CD14-positive monocyte (primary cell): ENCODE measurements at regions not wholly inside any gene's neighbourhood (a gene's known extent, or its start where the extent isn't known, plus 50 kb on each side); places are given as distances from the start of the nearest gene placed in this dataset.
"Not testable (repeated sequence)": the region's sequence is repeated elsewhere in the genome, so short reads cannot be mapped to it uniquely, and the experiment has no call there.

Source experiments
- DNase-seq, 3 donors: peaks; one replicate each; pipeline ENCODE4 v3.0.0-alpha.2; 2011 to 2022
- H2AFZ ChIP-seq: 2 replicates; pipeline ENCODE4 v1.6.0; 2012; ENCODE audit warnings: mild to moderate bottlenecking, low read depth, low read length, inconsistent platforms; ENCODE audit not compliant: insufficient read depth, poor library complexity, severe bottlenecking
- H3K27ac ChIP-seq, 2 donors: 1 replicate in 1 of 2; 2 replicates in 1 of 2; pipeline ENCODE4 v1.5.1; 2012 to 2013; ENCODE audit warnings: low read length in 2 of 2, control low read depth in 1 of 2, inconsistent platforms in 1 of 2, low read depth in 1 of 2, mild to moderate bottlenecking in 1 of 2
- H3K27me3 ChIP-seq, 2 donors: one replicate each; pipeline versions ENCODE4 v1.6.0 to v1.6.1; 2011 to 2013; ENCODE audit warnings: low read length in 2 of 2; ENCODE audit not compliant: control insufficient read depth in 2 of 2, insufficient read depth in 2 of 2
- H3K36me3 ChIP-seq, 2 donors: replicated peaks in 1 of 2; 1 replicate in 1 of 2; 2 replicates in 1 of 2; pipeline versions ENCODE4 v1.5.1 to v1.6.1; 2012 to 2013; ENCODE audit warnings: low read length in 2 of 2, control low read depth in 1 of 2, inconsistent platforms in 1 of 2, mild to moderate bottlenecking in 1 of 2; ENCODE audit not compliant: insufficient read depth in 2 of 2, control insufficient read depth in 1 of 2
- H3K4me1 ChIP-seq, 2 donors: 1 replicate in 1 of 2; 2 replicates in 1 of 2; pipeline versions ENCODE4 v1.5.1 to v1.6.1; 2012 to 2013; ENCODE audit warnings: low read length in 2 of 2, control low read depth in 1 of 2, inconsistent platforms in 1 of 2, mild to moderate bottlenecking in 1 of 2, moderate library complexity in 1 of 2; ENCODE audit not compliant: insufficient read depth in 2 of 2, control insufficient read depth in 1 of 2
- H3K4me2 ChIP-seq: replicated peaks from 2 replicates; pipeline ENCODE3; 2012; ENCODE audit warnings: low read length, moderate library complexity, mild to moderate bottlenecking; ENCODE audit not compliant: poor library complexity, severe bottlenecking; ENCODE audit errors: extremely low read depth
- H3K4me3 ChIP-seq, 3 experiments: fragments of 200-600 bp in 1 of 3; sonication (generic) in 1 of 3; replicated peaks in 1 of 3; 1 replicate in 2 of 3; 2 replicates in 1 of 3; pipeline ENCODE4 v1.5.1; 2011 to 2013; ENCODE audit warnings: low read length in 3 of 3, mild to moderate bottlenecking in 3 of 3, control low read depth in 2 of 3, low read depth in 2 of 3, inconsistent platforms in 1 of 3, moderate library complexity in 1 of 3
- H3K79me2 ChIP-seq: 2 replicates; pipeline ENCODE4 v1.6.0; 2012; ENCODE audit warnings: mild to moderate bottlenecking, control low read depth, inconsistent platforms, low read length, moderate library complexity; ENCODE audit not compliant: insufficient read depth
- H3K9ac ChIP-seq: 2 replicates; pipeline ENCODE4 v1.6.0; 2017; ENCODE audit warnings: low read length, mild to moderate bottlenecking; ENCODE audit not compliant: insufficient read depth, poor library complexity, severe bottlenecking
- H3K9me3 ChIP-seq, 2 donors: replicated peaks in 1 of 2; 1 replicate in 1 of 2; 2 replicates in 1 of 2; pipeline versions ENCODE4 v1.5.1 to v1.6.1; 2012 to 2013; ENCODE audit warnings: low read length in 2 of 2, control low read depth in 1 of 2; ENCODE audit not compliant: control insufficient read depth in 1 of 2, insufficient read depth in 1 of 2
- H4K20me1 ChIP-seq: 2 replicates; pipeline ENCODE4 v1.6.0; 2012; ENCODE audit warnings: mild to moderate bottlenecking, low read length, control low read depth, moderate library complexity; ENCODE audit not compliant: insufficient read depth
- H3K27ac Mint-ChIP-seq, 7 donors: one replicate each; pipeline ENCODE4 v1.8.0; 2020; ENCODE audit warnings: mild to moderate bottlenecking in 7 of 7, mixed read lengths in 7 of 7, moderate library complexity in 6 of 7, inconsistent platforms in 2 of 7
- H3K27me3 Mint-ChIP-seq, 3 donors: one replicate each; pipeline ENCODE4 v1.8.0; 2021 to 2022; ENCODE audit warnings: low read depth in 3 of 3, mild to moderate bottlenecking in 3 of 3, mixed read lengths in 3 of 3, moderate library complexity in 3 of 3, inconsistent platforms in 1 of 3
- H3K36me3 Mint-ChIP-seq, 2 donors: one replicate each; pipeline ENCODE4 v1.8.0; 2020; ENCODE audit warnings: mixed read lengths in 2 of 2, inconsistent platforms in 1 of 2, mild to moderate bottlenecking in 1 of 2
- H3K4me1 Mint-ChIP-seq: one replicate; pipeline ENCODE4 v1.8.0; 2020; ENCODE audit warnings: mild to moderate bottlenecking, mixed read lengths
- H3K4me3 Mint-ChIP-seq, 2 donors: one replicate each; pipeline ENCODE4 v1.8.0; 2020; ENCODE audit warnings: mild to moderate bottlenecking in 2 of 2, mixed read lengths in 2 of 2, moderate library complexity in 1 of 2
- H3K9me3 Mint-ChIP-seq, 7 donors: one replicate each; pipeline ENCODE4 v1.8.0; 2020 to 2022; ENCODE audit warnings: mixed read lengths in 7 of 7, mild to moderate bottlenecking in 6 of 7, moderate library complexity in 6 of 7, inconsistent platforms in 2 of 7
- WGBS: methylation state at CpG from one replicate; pipeline ENCODE4 v1.1.5; 2013; ENCODE audit warnings: missing lambda C conversion rate; ENCODE audit not compliant: insufficient coverage; 5-methylcytosine and 5-hydroxymethylcytosine counted together
- intact Hi-C, 2 donors: fragments of 100-400 bp; cut with micrococcal nuclease; formaldehyde crosslinking; loops; one replicate each; pipeline versions ENCODE4 v1.15.0 to v1.15.1; 2023
- TF ChIP-seq, protein P1 (sequence below): fragments of 200-600 bp; IDR thresholded peaks from one replicate; pipeline ENCODE4 v1.8.0; 2022; ENCODE audit warnings: antibody characterized with exemption, mild to moderate bottlenecking

DNA sequence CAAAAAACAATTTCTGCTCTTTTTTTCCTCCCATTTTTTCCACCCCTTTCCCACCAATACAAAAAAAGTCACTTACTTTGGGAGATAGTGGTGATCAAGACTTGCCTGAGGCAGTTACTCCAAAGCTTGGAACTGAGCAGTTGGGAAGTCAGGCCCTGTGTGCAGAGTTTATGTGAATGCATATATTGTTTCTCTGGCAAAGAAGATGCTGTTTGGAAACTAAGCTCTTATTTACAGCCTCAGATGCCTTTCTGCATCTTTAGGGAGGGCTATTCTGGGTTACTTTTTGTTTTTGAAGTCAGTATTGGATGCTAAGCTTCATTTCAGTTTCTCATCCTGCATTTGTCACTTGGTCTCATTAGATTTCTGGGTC lies 136.3 kb downstream of the ZNF330 start:
- peaks cover 11% of the 10 kb centered on the region for H4K20me1 ChIP-seq
- no peak overlapping the region for H2AFZ ChIP-seq
- TF ChIP-seq, protein P1, sequence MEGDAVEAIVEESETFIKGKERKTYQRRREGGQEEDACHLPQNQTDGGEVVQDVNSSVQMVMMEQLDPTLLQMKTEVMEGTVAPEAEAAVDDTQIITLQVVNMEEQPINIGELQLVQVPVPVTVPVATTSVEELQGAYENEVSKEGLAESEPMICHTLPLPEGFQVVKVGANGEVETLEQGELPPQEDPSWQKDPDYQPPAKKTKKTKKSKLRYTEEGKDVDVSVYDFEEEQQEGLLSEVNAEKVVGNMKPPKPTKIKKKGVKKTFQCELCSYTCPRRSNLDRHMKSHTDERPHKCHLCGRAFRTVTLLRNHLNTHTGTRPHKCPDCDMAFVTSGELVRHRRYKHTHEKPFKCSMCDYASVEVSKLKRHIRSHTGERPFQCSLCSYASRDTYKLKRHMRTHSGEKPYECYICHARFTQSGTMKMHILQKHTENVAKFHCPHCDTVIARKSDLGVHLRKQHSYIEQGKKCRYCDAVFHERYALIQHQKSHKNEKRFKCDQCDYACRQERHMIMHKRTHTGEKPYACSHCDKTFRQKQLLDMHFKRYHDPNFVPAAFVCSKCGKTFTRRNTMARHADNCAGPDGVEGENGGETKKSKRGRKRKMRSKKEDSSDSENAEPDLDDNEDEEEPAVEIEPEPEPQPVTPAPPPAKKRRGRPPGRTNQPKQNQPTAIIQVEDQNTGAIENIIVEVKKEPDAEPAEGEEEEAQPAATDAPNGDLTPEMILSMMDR: no peak
- peaks cover 21 to 32% of the 10 kb centered on the region in 2 donors for H3K4me1 ChIP-seq
- H3K9me3 Mint-ChIP-seq: peaks cover 16 to 31% (median 28%) of the 10 kb centered on the region in 7 donors
- H3K27ac ChIP-seq: no peak overlapping the region
- H3K36me3 ChIP-seq: peaks cover 3 to 19% of the 10 kb centered on the region in 2 donors
- H3K27me3 ChIP-seq: no peaks in the 10 kb centered on the region
- H3K27me3 Mint-ChIP-seq: peaks cover 0 to 3% (median 3%) of the 10 kb centered on the region in 3 donors
- no peak overlapping the region for H3K9ac ChIP-seq
- H3K4me3 ChIP-seq: no peak overlapping the region
- intact Hi-C loops: no loop called here
- peaks cover 9% of the 10 kb centered on the region for H3K79me2 ChIP-seq
- peaks cover 18% of the 10 kb centered on the region in 2 donors for H3K9me3 ChIP-seq
- no peak overlapping the region for H3K27ac Mint-ChIP-seq
- H3K4me1 Mint-ChIP-seq: peaks cover 35% of the 10 kb centered on the region
- no peak overlapping the region for H3K4me2 ChIP-seq
- peaks cover 43 to 54% of the 10 kb centered on the region in 2 donors for H3K36me3 Mint-ChIP-seq
- no peak overlapping the region for H3K4me3 Mint-ChIP-seq
- no peak for DNase-seq

DNA sequence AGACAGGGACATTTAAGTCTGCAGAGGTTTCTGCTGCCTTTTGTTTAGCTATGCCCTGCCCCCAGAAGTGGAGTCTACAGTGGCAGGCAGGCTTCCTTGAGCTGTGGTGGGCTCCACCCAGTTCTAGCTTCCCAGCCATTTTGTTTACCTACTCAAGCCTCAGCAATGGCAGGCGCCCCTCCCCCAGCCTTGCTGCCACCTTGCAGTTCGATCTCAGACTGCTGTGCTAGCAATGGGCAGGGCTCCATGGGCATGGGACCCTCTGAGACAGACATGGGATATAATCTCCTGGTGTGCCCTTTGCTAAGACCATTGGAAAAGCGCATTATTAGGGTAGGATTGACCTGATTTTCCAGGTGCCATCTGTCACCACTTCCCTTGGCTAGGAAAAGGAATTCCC lies 147.5 kb downstream of the ZNF330 start:
- DNase-seq, H3K27ac Mint-ChIP-seq, H3K4me3 ChIP-seq, H3K27ac ChIP-seq, H3K4me3 Mint-ChIP-seq, H3K36me3 ChIP-seq, H3K4me2 ChIP-seq, H3K9ac ChIP-seq, H2AFZ ChIP-seq, H3K4me1 ChIP-seq, H3K27me3 ChIP-seq, H3K27me3 Mint-ChIP-seq, intact Hi-C loops, H3K79me2 ChIP-seq: not testable (repeated sequence)
- H3K4me1 Mint-ChIP-seq: peaks cover 17% of the 10 kb centered on the region
- WGBS: 100% methylated on average over 1 of the region's 3 CpGs
- Histone ChIP-seq H3K9me3 (peaks cover 0 to 11% of the 10 kb centered on the region in 2 donors), H4K20me1 (peaks cover 54% of the 10 kb centered on the region)
- peaks cover 10 to 42% (median 35%) of the 10 kb centered on the region in 7 donors for H3K9me3 Mint-ChIP-seq
- peaks cover 7 to 16% of the 10 kb centered on the region in 2 donors for H3K36me3 Mint-ChIP-seq
